GM18517 (cell line): ENCODE measurements at regions not wholly inside any gene's neighbourhood (a gene's known extent, or its start where the extent isn't known, plus 50 kb on each side); places are given as distances from the start of the nearest gene placed in this dataset.
"Not testable (repeated sequence)": the region's sequence is repeated elsewhere in the genome, so short reads cannot be mapped to it uniquely, and the experiment has no call there.

Source experiments
- ATAC-seq: cut with Tn5 transposase; IDR thresholded peaks from one replicate; pipeline ENCODE4 v1.9.1; 2021; ENCODE audit warnings: mild to moderate bottlenecking, moderate library complexity; ENCODE audit not compliant: unreplicated experiment

DNA sequence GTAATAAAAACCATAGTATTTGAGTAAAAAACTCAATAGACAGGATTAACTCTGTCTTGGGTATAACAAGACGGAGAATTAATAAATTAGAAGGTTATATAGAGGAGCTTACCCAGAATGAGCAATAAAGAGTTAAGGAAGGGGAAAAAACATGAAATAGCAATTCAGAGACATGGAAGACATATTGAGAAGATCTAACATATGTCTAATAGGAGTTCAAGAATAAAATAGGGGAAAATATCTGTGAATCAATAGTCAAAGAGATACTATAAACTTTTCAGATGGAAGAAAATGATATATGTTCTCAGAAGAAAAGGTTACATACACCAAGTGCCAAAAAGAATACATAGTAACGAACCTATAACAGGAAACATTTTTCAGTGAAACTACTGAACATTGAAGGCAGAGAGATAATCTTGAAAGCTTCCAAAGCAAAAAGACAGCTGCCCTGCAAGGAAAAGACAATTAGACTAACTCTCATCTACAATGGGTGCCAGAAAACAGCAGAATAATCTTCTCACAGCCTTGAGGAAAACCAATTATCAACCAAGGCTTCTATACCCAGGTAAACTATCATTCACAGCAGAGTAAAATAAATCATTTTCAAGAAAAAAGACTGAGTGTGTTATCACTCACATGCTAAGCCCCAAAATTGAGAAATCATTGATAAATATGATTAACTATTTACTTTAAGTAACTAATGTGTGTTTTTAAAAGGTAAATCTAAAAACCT lies 106.0 kb downstream of the ENC1 start:
- ATAC-seq: no peak

DNA sequence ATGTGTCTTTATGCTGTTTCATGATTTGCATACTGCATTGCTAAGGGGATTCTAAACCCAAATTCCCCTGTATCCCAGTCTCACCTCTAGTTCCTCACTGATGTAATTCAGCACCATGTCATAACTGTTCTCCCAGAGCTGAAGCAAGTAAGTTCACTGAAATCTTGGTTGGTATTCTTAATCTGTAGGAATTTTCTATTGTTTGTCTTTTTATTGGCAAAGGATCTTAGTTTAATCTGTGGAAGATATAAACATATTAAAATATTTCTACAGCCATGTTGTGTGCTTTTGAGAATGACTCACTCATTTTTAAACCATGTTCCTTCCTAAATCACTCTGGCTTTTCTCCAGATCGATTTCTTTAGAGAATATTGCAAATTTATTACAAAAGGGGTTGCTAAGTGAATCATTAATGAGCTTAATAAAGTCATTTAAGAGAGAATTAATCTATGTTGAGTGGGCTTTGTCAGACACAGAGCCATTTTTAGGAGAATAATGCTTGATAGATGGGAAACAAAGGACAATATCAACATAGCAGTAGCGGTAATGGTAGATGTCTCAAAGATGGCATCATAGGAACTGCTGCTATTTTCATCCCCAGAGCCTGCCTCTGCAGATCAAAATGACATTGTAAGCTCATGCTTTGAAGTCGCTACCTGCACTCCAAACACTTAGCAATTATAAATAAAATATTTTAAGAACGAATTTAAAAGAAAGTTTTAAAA lies 110.0 kb downstream of the ENC1 start:
- no peak for ATAC-seq

GRCh38 chr5:74529101-74529500 lies 111.4 kb downstream of the ENC1 start:
- no peak for ATAC-seq

DNA sequence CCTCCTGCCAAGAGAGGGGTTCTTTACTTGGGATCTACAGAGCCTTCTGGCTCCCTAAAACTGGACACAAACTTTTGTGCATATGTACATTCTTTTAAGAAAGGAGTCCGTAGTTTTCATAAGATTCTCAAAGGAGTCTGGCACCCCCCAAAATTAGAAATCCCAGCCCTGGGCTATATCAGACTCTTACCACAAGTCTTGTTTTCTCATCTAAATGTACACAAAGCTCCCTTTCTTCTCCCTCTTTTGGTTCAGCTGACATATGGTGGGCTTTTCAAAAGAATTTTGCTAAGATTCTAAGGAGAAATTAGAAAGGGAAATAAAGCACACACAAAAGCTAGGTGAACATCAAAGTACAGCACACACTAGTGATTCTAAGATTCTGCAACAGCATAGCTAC lies 114.4 kb downstream of the ENC1 start:
- no peak for ATAC-seq

DNA sequence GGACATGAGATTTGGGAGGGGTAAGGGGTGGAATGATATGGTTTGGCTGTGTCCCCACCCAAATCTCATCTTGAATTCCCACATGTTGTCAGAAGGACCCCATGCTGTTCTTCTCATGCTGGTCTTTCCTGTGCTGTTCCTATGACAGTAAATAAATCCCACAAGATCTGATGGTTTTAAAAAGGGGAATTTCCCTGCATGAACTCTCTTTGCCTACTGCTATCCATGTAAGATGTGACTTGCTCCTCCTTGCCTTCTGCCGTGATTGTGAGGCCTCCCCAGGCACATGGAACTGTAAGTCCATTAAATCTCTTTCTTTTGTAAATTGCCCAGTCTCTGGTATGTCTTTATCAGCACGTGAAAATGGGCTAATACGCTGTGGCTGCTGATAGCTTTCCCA lies 115.8 kb downstream of the ENC1 start:
- ATAC-seq: not testable (repeated sequence)

DNA sequence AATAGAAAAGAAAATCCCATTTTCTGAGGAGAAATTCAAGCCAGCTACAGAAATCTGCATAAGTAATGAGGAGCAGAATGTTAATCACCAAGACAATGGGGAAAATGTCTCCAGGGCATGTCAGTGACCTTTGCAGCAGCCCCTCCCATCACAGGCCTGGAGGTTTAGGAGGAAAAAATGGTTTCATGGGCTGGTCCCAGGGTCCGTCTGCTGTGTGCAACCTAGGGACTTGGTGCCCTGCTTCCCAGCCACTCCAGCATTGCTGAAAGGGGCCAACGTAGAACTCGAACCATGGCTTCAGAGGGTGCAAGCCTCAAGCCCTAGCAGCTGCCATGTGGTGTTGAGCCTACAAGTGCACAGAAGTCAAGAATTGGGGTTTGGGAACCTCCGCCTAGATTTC lies 116.8 kb downstream of the ENC1 start:
- ATAC-seq: not testable (repeated sequence)

GRCh38 chr5:74522838-74523237 lies 117.7 kb downstream of the ENC1 start:
- ATAC-seq: not testable (repeated sequence)

DNA sequence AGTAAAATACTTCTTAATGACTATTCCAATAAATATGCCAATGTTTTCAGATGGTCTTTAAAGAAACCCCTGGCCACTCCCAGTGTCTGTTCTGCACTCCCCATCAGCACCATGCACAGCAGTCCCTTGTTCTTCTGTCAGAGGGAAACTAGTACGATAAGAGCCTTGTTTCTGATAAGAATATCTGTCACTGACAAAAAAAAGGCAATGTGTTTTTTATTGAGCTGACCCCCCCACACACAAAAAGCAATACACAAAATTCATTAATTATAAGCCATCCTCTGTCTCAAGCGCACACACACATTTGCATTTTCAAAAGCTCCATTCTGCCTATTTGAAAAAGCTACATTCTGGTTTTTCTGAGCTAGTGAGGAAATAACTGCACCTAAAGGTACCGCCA lies 119.1 kb downstream of the ENC1 start:
- ATAC-seq: no peak

- no peak for ATAC-seq
Observed at GRCh38 chr5:74519679-74520078, 120.8 kb downstream of the ENC1 start.

DNA sequence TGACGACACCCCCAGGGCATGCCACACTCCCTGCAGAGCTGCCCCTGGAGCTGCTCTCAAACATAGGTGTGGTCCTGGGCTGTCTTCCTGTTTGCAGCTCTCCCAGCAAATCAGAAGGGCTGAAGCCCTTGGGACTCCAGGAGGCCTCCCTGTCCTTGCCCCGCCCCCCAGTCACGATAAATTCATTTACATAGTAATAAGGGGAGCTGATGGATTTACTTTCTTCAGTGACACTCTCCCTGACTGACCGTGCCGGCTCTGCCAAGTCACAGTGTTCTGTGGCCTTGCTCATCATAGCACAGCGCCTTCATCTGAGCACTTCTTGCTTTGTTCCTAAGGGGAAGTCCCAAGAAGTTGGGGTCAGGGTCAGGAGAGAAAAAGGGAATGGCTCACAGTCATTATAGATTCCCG lies 121.4 kb downstream of the ENC1 start:
- ATAC-seq: no peak

DNA sequence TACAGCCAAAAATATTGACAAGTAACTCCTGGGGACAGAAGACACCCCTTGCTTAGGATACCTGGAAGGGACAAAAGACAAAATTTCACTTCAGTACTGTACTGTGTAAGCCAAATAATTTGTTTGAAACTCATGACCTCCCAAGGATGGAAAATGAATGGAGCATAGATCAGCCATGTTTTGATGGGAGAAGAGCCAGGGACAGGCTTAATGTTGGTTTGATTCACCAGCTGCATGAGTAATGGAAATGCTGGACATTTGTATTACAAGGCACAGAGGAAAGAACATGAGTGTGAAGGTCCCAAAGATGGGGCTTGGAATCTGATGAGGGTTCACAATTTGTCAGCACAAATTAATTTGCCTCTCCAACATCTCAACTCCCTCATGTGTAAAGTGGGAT lies 122.8 kb downstream of the ENC1 start:
- no peak for ATAC-seq

GRCh38 chr5:74516211-74516636 lies 124.3 kb downstream of the ENC1 start:
- no peak for ATAC-seq

GRCh38 chr5:74514888-74515551 lies 125.5 kb downstream of the ENC1 start:
- no peak for ATAC-seq

GRCh38 chr5:74511770-74512169 lies 128.8 kb downstream of the ENC1 start:
- not testable (repeated sequence) for ATAC-seq

GRCh38 chr5:74510476-74511075 lies 130.0 kb downstream of the ENC1 start:
- ATAC-seq: no peak

GRCh38 chr5:74507370-74508005 lies 133.0 kb downstream of the ENC1 start:
- no peak for ATAC-seq

GRCh38 chr5:74506119-74506518 lies 134.4 kb downstream of the ENC1 start:
- ATAC-seq: no peak

DNA sequence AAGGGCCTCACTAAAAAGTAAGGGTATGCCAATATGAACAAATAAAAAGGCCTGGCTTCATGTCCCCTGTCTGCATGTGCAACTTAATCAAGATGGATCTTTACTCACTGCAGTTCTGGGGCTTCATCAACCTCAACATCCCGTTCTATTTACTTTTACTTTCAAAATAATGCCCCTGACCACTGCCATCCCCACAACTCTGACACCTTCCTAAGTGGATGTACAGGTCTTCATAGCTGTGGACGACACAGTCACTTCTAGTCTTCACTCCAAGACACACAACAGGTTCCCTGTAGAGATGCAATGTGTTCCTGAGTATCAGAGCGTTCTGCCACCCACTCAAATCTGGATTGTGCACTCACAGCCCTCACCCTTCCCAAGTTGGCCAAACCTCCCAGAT lies 136.1 kb downstream of the ENC1 start:
- no peak for ATAC-seq

DNA sequence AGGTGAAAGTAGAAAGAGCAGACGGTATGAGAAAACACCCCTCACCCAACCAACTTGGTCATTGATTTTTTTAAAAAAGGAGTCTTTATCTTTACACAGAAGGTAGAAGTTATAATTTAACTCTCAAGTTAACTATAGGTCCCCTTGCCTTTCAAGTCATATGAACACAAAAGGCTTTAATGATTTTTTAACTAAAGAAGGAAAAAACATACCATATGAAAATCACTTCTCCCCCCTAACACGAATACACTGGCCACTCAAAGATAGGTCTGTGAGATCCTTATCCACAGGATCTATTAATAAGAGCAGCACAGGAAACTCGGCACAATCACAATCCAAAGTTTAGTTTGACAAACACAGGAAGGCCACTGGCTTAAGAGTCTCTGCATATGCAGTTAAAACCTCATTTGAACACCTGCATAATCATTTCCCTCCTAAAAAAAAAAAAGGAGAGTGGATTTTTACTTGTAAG lies 138.0 kb downstream of the ENC1 start:
- no peak for ATAC-seq

DNA sequence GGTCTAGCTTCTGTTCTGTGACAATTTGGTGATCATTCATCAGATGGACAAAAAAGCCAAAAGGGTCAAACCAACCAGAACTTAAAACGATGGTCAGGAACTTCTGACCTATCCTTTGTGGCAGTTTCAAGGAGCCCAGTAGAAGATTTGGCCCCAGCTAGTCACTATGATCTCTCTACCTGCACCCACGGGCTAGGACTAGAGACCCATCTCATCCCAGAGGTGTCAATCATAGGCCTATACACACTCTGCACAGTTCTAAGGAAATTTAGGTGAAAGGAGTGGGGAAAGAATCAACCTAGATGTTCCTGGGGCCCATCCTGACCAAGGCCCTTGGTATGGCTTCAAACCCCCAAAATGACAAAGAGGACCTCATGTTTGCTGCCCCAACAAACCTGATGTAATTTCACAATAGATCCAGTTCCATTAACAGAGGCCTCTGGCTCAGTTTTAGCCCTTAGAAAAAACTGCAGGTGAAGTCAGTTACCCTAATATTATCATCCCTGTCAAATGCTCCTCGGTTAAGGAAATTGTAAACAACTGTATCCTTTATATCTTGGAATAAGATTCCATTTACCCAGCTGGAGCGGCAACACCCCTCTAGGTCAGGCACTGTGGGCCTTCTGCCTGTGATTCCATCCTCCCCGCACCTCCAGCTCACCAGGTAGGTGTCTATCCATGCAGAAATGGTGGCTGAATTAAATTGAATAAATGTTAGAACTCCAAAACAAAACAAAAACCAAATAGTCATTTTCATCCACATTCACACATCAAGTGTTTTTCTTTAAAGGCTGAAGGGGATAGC lies 138.7 kb downstream of the ENC1 start:
- ATAC-seq: no peak
